PFSK-1 (cell line): ENCODE measurements at regions not wholly inside any gene's neighbourhood (a gene's known extent, or its start where the extent isn't known, plus 50 kb on each side); places are given as distances from the start of the nearest gene placed in this dataset.

Source experiments
- FOXP2 ChIP-seq: optimal IDR thresholded peaks from 2 replicates; pipeline ENCODE3; 2011; ENCODE audit warnings: borderline replicate concordance, control low read depth, inconsistent platforms; ENCODE audit not compliant: insufficient read depth; ENCODE audit errors: extremely low read length, extremely low read depth
- POLR2AphosphoS5 ChIP-seq: IDR thresholded peaks from 2 replicates; pipeline ENCODE4 v1.6.1; 2012; ENCODE audit warnings: low read depth, mild to moderate bottlenecking, control low read depth, low read length, moderate library complexity
- SIN3A ChIP-seq: IDR thresholded peaks from 2 replicates; pipeline ENCODE4 v1.6.1; 2012; ENCODE audit warnings: mild to moderate bottlenecking, low read length, moderate library complexity, borderline replicate concordance; ENCODE audit not compliant: insufficient read depth
- TAF1 ChIP-seq: IDR thresholded peaks from 2 replicates; pipeline ENCODE4 v1.6.1; 2012; ENCODE audit warnings: low read length, control low read depth, borderline replicate concordance; ENCODE audit not compliant: insufficient read depth
- TF ChIP-seq, protein P1 (sequence below), 2 experiments: IDR thresholded peaks; 2 replicates each; pipeline versions ENCODE4 v1.6.1 to v1.8.0; 2011 to 2012; ENCODE audit warnings: low read depth in 2 of 2, low read length in 2 of 2, control low read depth in 1 of 2, inconsistent platforms in 1 of 2, mild to moderate bottlenecking in 1 of 2, moderate library complexity in 1 of 2; ENCODE audit not compliant: insufficient read depth in 1 of 2

DNA sequence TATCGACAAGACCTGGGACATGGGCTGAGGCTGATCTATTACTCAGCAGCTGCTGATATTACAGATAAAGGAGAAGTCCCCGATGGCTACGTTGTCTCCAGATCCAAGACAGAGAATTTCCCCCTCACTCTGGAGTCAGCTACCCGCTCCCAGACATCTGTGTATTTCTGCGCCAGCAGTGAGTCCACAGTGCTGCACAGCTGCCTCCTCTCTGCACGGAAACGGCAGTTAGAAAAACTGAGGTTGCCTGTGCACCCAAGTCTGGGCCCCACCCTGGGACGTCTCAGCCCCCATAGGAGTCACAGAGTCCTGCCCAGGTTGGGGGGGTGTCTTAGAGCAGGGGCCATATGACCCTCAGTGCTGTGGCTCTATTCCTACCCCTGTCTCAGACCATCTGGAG, 167.4 kb upstream of the PRSS58 start:
- no peak for TF ChIP-seq SIN3A
- TF ChIP-seq, protein P1, sequence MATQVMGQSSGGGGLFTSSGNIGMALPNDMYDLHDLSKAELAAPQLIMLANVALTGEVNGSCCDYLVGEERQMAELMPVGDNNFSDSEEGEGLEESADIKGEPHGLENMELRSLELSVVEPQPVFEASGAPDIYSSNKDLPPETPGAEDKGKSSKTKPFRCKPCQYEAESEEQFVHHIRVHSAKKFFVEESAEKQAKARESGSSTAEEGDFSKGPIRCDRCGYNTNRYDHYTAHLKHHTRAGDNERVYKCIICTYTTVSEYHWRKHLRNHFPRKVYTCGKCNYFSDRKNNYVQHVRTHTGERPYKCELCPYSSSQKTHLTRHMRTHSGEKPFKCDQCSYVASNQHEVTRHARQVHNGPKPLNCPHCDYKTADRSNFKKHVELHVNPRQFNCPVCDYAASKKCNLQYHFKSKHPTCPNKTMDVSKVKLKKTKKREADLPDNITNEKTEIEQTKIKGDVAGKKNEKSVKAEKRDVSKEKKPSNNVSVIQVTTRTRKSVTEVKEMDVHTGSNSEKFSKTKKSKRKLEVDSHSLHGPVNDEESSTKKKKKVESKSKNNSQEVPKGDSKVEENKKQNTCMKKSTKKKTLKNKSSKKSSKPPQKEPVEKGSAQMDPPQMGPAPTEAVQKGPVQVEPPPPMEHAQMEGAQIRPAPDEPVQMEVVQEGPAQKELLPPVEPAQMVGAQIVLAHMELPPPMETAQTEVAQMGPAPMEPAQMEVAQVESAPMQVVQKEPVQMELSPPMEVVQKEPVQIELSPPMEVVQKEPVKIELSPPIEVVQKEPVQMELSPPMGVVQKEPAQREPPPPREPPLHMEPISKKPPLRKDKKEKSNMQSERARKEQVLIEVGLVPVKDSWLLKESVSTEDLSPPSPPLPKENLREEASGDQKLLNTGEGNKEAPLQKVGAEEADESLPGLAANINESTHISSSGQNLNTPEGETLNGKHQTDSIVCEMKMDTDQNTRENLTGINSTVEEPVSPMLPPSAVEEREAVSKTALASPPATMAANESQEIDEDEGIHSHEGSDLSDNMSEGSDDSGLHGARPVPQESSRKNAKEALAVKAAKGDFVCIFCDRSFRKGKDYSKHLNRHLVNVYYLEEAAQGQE (IDR thresholded peaks at IDR 0.05; ENCODE audit: insufficient read depth in 1 of 2, low read depth in 2 of 2, low read length in 2 of 2): no peak
- TF ChIP-seq POLR2AphosphoS5: no peak
- no peak for TF ChIP-seq FOXP2
- TF ChIP-seq TAF1: no peak

DNA sequence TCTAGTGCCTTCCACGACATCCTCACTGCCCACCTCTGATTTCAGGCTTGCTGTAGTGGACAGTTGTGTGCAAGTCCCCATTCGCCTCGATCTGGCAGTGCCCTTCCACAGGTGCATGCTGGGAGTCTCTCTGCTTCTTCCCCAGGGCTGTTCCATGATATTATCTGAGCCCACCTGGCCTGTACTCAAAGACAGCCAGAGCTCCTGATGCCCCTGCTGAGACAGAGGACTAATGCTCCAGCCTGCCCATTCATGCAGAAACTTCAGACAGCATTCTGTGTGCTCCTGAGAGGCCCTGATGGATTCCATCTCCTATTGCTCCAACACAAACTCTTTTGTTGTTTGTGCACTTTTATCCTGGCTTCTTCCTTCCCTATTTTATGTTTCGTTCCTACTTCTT, 164.8 kb upstream of the PRSS58 start:
- TF ChIP-seq, protein P1 (IDR thresholded peaks at IDR 0.05; ENCODE audit: insufficient read depth in 1 of 2, low read depth in 2 of 2, low read length in 2 of 2): no peak
- no peak for TF ChIP-seq FOXP2
- no peak for TF ChIP-seq SIN3A
- TF ChIP-seq TAF1: no peak
- no peak for TF ChIP-seq POLR2AphosphoS5

DNA sequence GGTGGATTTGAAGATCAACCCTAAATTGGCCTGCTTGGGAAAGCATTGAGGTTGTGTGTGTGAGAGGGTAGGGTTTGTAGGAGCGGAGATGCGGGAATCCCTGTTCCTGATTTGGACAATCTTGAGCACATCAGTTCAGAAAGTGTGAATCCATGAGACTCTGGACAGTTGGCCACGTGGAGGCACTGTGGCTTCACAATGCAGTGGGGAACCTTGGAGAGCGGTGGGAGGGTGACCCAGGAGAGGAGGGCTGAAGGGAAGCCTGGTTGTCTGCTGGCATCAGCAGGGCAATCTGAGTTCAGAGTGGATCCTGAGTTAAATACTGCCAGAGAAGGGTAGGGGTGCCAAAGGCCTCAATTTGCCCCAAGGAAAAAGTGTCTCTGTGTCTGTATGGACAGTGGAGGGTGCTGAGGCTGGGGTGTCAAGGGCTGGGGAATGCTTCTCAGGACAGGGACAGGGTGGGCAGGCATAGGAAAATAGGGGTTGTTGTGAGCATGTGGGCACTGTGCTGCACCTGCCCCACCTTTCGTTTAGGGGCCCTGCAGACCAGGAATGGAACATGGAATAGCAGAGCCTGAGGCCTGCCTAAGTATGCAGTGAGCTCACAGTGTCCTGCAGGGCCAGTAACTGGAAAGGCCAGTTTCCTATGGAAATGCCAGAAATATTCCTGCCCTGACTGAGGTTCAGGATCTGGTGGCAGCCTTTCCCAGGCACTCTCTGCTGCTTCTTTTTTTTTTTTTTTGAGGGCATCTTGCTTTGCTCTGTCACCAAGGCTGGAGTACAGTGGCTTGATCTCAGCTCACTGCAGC, 162.9 kb upstream of the PRSS58 start:
- TF ChIP-seq FOXP2 (no peak), POLR2AphosphoS5 (no peak), TAF1 (no peak), SIN3A (no peak)
- TF ChIP-seq, protein P1 (IDR thresholded peaks at IDR 0.05; ENCODE audit: insufficient read depth in 1 of 2, low read depth in 2 of 2, low read length in 2 of 2): peak in 1 of 2 experiments; percentile 54; a peak in 1 of 4 replicates

DNA sequence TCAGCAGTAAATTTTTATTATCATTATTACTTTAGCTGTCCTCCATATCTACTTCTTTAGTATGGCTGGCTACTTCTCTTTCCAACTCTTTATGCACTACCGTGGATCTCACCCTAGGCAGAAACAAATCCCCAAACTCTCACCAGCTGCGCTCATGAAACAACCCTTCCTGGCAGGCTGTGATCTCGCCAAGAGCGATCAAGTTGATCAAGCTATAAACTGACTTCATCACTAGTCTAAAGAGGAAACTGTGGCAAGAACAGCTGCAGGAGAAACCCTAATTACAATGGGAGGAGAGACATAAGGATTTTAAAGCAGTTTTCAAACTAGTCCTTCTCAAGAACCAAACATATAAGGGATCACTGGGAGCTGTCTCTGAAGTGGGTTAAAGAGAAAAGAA, 160.5 kb upstream of the PRSS58 start:
- no peak for TF ChIP-seq TAF1
- TF ChIP-seq SIN3A: no peak
- TF ChIP-seq, protein P1 (IDR thresholded peaks at IDR 0.05; ENCODE audit: insufficient read depth in 1 of 2, low read depth in 2 of 2, low read length in 2 of 2): no peak
- no peak for TF ChIP-seq FOXP2
- TF ChIP-seq POLR2AphosphoS5: no peak
